Pancreas (tissue), 10 donors: ENCODE measurements at regions not wholly inside any gene's neighbourhood (a gene's known extent, or its start where the extent isn't known, plus 50 kb on each side); places are given as distances from the start of the nearest gene placed in this dataset.
"Not testable (repeated sequence)": the region's sequence is repeated elsewhere in the genome, so short reads cannot be mapped to it uniquely, and the experiment has no call there.

Experiments
- ATAC-seq, 4 donors: fragments of 200-7000 bp; cut with Tn5 transposase; one replicate each; pipeline versions ENCODE4 v1.8.0 to v1.9.1; 2020; ENCODE audit warnings: mild to moderate bottlenecking in 4 of 4, moderate library complexity in 4 of 4
- DNase-seq, 6 donors: peaks; one replicate each; pipeline ENCODE4 v3.0.0-alpha.2; 2020
- FAIRE-seq: peaks from 2 replicates; lab custom pipeline; 2012; peaks lifted over from hg19 to GRCh38; lab: Jason Lieb, UNC
- H3K27ac ChIP-seq, 4 donors: fragments of 200-600 bp; sonication (generic); 1 replicate in 3 of 4; 2 replicates in 1 of 4; pipeline versions ENCODE4 v1.5.0 to v1.8.0; 2020
- H3K27me3 ChIP-seq, 4 donors: fragments of 200-600 bp; one replicate each; pipeline ENCODE4 v1.8.0; 2021
- H3K36me3 ChIP-seq, 3 donors: fragments of 200-600 bp; sonication (generic) in 1 of 3; one replicate each; pipeline versions ENCODE4 v1.5.0 to v1.8.0; 2020 to 2021
- H3K4me1 ChIP-seq, 3 donors: fragments of 200-600 bp; one replicate each; pipeline ENCODE4 v1.8.0; 2021
- H3K4me3 ChIP-seq, 4 donors: fragments of 200-600 bp; sonication (generic) in 2 of 4; one replicate each; pipeline versions ENCODE4 v1.5.0 to v1.8.0; 2020 to 2021
- H3K9me3 ChIP-seq, 4 donors: fragments of 200-600 bp; one replicate each; pipeline ENCODE4 v1.8.0; 2021
- WGBS, 2 donors: extraction: QIAGEN DNeasy Blood & Tissue Kit; methylation state at CpG; one replicate each; pipeline ENCODE4 v1.1.7; 2013; 5-methylcytosine and 5-hydroxymethylcytosine counted together
- intact Hi-C, 3 donors: fragments of 100-400 bp; cut with DNase I; formaldehyde crosslinking; loops; one replicate each; pipeline versions ENCODE4 v1.11.1 to v1.14.2; 2022
- TF ChIP-seq, protein P1 (sequence below), 4 donors: fragments of 200-600 bp; sonication (generic) in 3 of 4; IDR thresholded peaks; one replicate each; pipeline versions ENCODE4 v1.5.0 to v1.8.0; 2021; ENCODE audit warnings: antibody characterized with exemption in 4 of 4
- donor health status: healthy with polysubstance abuse.
- donor health status: DM: no; HTN: no; CAD: no; lungs with moderate emphysema.
- donor health status: DM: no; HTN: no; CAD: no.
- donor health status: control.
- donor health status: control.
- donor health status: Bipolar disorder and iron deficiency.
- donor health status: DM: yes; HTN: yes; CAD: no.
- donor health status: DM: no; HTN: no; CAD: no.
- donor health status: DM: no; HTN: no; CAD: no.
- donor health status: DM: yes; HTN: yes; CAD: no.

DNA sequence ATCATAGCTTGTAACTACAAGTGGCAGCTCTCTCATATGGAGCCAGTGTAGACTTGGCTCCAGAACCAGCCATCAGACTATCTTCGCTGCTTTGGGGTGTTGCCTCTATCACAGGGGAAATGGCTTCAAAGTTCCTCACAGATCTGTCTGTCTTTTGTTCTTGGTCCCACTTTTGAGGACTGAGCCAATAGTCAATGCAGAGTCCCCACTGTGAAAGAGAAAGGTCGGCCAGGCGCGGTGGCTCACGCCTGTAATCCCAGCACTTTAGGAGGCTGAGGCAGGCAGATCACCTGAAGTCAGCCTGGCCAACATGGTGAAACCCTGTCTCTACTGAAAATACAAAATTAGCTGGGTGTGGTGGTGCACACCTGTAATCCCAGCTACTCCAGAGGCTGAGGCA, 86.9 kb upstream of the FZD7 start:
- H3K36me3 ChIP-seq, H3K4me1 ChIP-seq, H3K4me3 ChIP-seq, H3K9me3 ChIP-seq, intact Hi-C loops, H3K27ac ChIP-seq, DNase-seq, FAIRE-seq, ATAC-seq, H3K27me3 ChIP-seq: not testable (repeated sequence)
- 89 to 97% methylated on average over 5 of the region's 5 CpGs for WGBS, 2 donors

DNA sequence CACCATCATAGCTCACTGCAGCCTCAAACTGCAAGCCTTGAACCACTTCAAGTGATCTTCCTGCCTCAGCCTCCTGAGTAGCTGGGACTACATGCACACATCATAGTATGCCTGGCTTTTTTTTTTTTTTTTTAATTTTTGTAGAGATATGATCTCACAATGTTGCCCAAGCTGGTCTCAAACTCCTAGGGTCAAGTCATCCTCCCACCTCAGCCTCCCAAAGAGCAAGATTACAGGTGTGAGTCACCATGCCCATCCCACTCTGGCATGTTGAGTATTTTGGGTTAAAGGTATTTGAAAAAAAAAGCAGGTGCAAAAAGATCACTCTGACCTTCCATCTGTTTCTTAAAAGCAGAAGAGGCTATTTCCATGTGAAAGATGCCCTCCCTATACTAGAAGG, 86.4 kb upstream of the FZD7 start:
- Histone ChIP-seq H3K4me1 (no peaks in the 10 kb centered on the region), H3K27me3 (no peaks in the 10 kb centered on the region), H3K27ac (no peak overlapping the region), H3K4me3 (no peak overlapping the region), H3K36me3 (no peaks in the 10 kb centered on the region), H3K9me3 (no peaks in the 10 kb centered on the region)
- ATAC-seq (no peak), FAIRE-seq (no peak), DNase-seq (no peak)
- intact Hi-C loops, result no loop called here
- TF ChIP-seq, protein P1, sequence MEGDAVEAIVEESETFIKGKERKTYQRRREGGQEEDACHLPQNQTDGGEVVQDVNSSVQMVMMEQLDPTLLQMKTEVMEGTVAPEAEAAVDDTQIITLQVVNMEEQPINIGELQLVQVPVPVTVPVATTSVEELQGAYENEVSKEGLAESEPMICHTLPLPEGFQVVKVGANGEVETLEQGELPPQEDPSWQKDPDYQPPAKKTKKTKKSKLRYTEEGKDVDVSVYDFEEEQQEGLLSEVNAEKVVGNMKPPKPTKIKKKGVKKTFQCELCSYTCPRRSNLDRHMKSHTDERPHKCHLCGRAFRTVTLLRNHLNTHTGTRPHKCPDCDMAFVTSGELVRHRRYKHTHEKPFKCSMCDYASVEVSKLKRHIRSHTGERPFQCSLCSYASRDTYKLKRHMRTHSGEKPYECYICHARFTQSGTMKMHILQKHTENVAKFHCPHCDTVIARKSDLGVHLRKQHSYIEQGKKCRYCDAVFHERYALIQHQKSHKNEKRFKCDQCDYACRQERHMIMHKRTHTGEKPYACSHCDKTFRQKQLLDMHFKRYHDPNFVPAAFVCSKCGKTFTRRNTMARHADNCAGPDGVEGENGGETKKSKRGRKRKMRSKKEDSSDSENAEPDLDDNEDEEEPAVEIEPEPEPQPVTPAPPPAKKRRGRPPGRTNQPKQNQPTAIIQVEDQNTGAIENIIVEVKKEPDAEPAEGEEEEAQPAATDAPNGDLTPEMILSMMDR (IDR thresholded peaks at IDR 0.05), result no peak

DNA sequence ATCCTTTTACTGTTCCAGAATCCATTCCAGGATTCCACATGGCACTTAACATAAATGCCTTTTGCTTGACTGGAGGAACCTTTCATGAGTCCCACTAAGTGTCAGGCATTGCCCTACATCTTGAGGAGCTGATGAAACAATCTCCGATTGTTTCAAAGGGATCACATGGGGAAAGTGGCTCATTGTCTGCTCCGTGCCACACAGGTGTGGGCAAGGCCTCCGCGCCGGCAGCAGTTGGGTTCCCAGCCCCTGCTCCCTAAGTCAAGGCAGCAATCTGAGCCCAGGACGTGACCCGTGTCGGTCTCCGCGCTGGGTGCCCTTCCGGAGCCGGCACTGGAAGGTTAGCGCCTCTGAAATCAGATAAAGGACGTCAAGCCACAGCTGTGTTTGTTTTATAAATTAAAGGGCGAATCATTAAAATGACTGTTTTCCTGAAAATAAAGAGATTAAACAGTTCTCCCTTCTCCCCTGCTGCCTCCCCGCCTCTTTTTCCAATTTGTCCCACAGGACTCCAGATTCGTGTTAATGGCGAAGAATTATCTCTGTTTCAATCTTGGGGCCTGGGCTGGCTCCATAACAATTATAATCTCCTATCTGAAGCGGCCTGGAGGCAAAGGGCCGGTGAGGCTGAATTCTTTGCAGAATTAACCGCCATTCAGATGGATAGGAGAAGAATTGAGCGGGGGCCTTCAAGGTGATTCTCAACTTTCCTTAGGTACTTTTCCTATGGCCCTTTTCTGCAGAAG, 84.3 kb upstream of the FZD7 start:
- TF ChIP-seq, protein P1 (IDR thresholded peaks at IDR 0.05), result no peak
- Histone ChIP-seq H3K4me3 (no peak overlapping the region), H3K27ac (no peak overlapping the region), H3K4me1 (no peaks in the 10 kb centered on the region), H3K36me3 (no peaks in the 10 kb centered on the region), H3K9me3 (no peaks in the 10 kb centered on the region), H3K27me3 (no peaks in the 10 kb centered on the region)
- intact Hi-C loops, result no loop called here
- ATAC-seq (no peak), FAIRE-seq (no peak), DNase-seq (no peak)
- 47 to 51% methylated on average over 22 of the region's 22 CpGs for WGBS, 2 donors

DNA sequence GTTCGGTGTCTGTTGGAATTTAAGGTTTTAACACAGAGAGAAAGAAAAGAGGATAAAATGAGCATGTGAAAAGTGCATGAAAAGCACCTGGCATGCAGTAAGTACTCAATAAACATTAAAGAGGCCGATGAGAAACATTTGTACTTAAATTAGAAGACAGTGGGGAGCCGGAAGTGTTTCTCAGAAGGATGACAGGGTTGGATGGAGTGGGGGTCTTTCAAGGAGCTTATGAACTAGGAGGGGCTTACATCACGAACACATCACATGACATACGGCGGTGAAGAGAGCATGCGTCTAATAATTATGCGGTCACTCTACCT, 83.8 kb upstream of the FZD7 start:
- 81 to 82% methylated on average over 8 of the region's 8 CpGs for WGBS, 2 donors
- Histone ChIP-seq H3K36me3 (no peaks in the 10 kb centered on the region), H3K4me3 (no peak overlapping the region), H3K27me3 (no peaks in the 10 kb centered on the region), H3K4me1 (no peaks in the 10 kb centered on the region), H3K27ac (no peak overlapping the region), H3K9me3 (no peaks in the 10 kb centered on the region)
- intact Hi-C loops, result no loop called here
- no peak for FAIRE-seq
- ATAC-seq, result no peak
- TF ChIP-seq, protein P1 (IDR thresholded peaks at IDR 0.05), result no peak
- DNase-seq, result no peak

DNA sequence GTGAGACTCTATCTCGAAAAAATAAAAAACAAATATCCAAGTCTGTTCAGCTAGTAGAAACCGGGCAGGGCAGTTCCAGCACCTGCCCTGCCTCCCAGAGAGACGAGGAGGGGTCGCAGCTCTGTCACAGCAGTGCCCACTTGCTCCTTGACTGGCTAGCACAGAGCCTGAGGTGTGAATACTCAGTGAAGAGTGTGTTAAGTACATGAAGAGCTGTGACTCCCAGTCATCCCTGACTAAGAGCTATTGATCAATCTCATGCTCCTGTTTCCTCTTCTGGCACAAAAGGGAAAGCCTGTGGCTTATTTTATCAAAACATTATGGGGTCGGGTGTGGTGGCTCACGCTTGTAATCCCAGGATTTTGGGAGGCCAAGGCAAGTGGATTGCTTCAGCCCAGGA, 83.0 kb upstream of the FZD7 start:
- Histone ChIP-seq H3K4me3 (no peak overlapping the region), H3K27ac (no peak overlapping the region), H3K36me3 (no peaks in the 10 kb centered on the region), H3K9me3 (no peaks in the 10 kb centered on the region), H3K27me3 (no peaks in the 10 kb centered on the region), H3K4me1 (no peaks in the 10 kb centered on the region)
- 59 to 60% methylated on average over 6 of the region's 6 CpGs for WGBS, 2 donors
- TF ChIP-seq, protein P1 (IDR thresholded peaks at IDR 0.05), result no peak
- ATAC-seq, result no peak
- intact Hi-C loops, result no loop called here
- FAIRE-seq, result no peak
- DNase-seq, result no peak
